ENCODE measurements at regions not wholly inside any gene's neighbourhood (a gene's known extent, or its start where the extent isn't known, plus 50 kb on each side); places are given as distances from the start of the nearest gene placed in this dataset.

DNA sequence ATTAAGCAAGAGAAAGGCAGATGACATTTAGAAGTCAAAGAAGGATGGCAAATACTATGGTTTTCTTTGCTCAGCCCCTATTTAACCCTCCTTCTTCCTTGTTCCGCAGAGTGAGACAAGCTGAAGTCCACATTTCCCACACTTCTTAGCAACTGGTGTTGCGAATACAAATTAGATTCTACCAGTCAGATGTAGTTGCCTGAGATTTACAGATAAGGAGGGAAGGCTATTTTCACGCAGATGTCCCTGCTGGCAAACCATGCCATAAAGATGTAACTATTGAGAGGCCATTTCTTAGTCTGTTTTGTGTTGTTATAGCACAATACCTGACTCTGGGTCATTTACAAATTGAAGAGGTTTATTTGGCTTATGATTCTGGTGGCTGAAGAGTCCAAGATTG, 84.3 kb downstream of the ZC3H11B start:
- no peak for DNase-seq
- H3K27ac Mint-ChIP-seq = peak overlapping the region; percentile 65

DNA sequence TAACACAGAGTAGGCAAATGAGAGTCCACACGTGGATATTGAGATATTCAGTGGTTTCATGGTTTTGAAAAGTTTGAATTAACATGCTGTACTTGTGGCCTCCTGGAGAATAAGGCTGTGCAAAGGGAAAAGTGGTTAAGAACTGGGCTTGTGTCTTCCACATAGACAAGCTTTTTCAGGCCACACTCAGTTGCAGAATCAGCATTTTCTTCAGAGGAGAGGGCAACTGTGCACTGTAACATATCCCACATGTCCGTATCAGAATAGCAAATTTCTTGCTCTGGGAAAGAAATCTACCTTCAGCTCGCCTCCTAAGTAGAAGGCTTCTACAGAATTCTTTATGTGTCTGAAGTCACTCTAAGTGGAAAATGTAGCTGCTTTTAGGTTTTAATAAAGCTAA, 84.9 kb downstream of the ZC3H11B start:
- H3K9me3 Mint-ChIP-seq = peaks cover 5% of the 10 kb centered on the region
- DNase-seq = no peak
- H3K4me3 Mint-ChIP-seq = no peak overlapping the region
- Histone ChIP-seq H3K4me3 (ENCODE audit: low read length) (no peak overlapping the region), H3K36me3 (ENCODE audit: control insufficient read depth, insufficient read depth, low read length) (no peaks in the 10 kb centered on the region), H3K27ac (ENCODE audit: low read depth, low read length) (no peak overlapping the region), H3K4me1 (ENCODE audit: control insufficient read depth, insufficient read depth, low read length) (no peaks in the 10 kb centered on the region), H3K27me3 (ENCODE audit: control insufficient read depth, insufficient read depth, low read length, poor library complexity, severe bottlenecking) (no peaks in the 10 kb centered on the region), H3K9me3 (ENCODE audit: control insufficient read depth, low read length) (no peaks in the 10 kb centered on the region), H3K9ac (ENCODE audit: extremely low read depth, low read length, poor library complexity, severe bottlenecking) (no peak overlapping the region)
- no peak overlapping the region for H3K27ac Mint-ChIP-seq
- H3K4me1 Mint-ChIP-seq = peaks cover 18% of the 10 kb centered on the region
- H3K36me3 Mint-ChIP-seq (ENCODE audit: low read depth) = no peaks in the 10 kb centered on the region
- no peaks in the 10 kb centered on the region for H3K27me3 Mint-ChIP-seq (ENCODE audit: insufficient read depth)
- 90 to 100% methylated on average over 1 to 3 of the region's 3 CpGs for WGBS, 2 experiments (ENCODE audit: insufficient coverage in 1 of 2, insufficient read length in 1 of 2)
- TF ChIP-seq, protein P1, sequence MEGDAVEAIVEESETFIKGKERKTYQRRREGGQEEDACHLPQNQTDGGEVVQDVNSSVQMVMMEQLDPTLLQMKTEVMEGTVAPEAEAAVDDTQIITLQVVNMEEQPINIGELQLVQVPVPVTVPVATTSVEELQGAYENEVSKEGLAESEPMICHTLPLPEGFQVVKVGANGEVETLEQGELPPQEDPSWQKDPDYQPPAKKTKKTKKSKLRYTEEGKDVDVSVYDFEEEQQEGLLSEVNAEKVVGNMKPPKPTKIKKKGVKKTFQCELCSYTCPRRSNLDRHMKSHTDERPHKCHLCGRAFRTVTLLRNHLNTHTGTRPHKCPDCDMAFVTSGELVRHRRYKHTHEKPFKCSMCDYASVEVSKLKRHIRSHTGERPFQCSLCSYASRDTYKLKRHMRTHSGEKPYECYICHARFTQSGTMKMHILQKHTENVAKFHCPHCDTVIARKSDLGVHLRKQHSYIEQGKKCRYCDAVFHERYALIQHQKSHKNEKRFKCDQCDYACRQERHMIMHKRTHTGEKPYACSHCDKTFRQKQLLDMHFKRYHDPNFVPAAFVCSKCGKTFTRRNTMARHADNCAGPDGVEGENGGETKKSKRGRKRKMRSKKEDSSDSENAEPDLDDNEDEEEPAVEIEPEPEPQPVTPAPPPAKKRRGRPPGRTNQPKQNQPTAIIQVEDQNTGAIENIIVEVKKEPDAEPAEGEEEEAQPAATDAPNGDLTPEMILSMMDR (conservative IDR thresholded peaks at IDR 0.05) = no peak

More for the DNA sequence above, 84.3 kb downstream of the ZC3H11B start:
- Mint-ChIP-seq H3K36me3 (ENCODE audit: low read depth) (no peaks in the 10 kb centered on the region), H3K4me1 (peaks cover 18% of the 10 kb centered on the region), H3K4me3 (no peak overlapping the region), H3K9me3 (peaks cover 5% of the 10 kb centered on the region), H3K27me3 (ENCODE audit: insufficient read depth) (no peaks in the 10 kb centered on the region)
- H3K27ac ChIP-seq (ENCODE audit: low read depth, low read length) = no peak overlapping the region
- H3K9me3 ChIP-seq (ENCODE audit: control insufficient read depth, low read length) = no peaks in the 10 kb centered on the region
- no peaks in the 10 kb centered on the region for H3K27me3 ChIP-seq (ENCODE audit: control insufficient read depth, insufficient read depth, low read length, poor library complexity, severe bottlenecking)
- H3K36me3 ChIP-seq (ENCODE audit: control insufficient read depth, insufficient read depth, low read length) = no peaks in the 10 kb centered on the region
- TF ChIP-seq, protein P1 (conservative IDR thresholded peaks at IDR 0.05) = no peak
- H3K4me1 ChIP-seq (ENCODE audit: control insufficient read depth, insufficient read depth, low read length) = no peaks in the 10 kb centered on the region
- H3K4me3 ChIP-seq (ENCODE audit: low read length) = no peak overlapping the region
- 93 to 94% methylated on average over 3 of the region's 3 CpGs for WGBS, 2 experiments (ENCODE audit: insufficient coverage in 1 of 2, insufficient read length in 1 of 2)
- no peak overlapping the region for H3K9ac ChIP-seq (ENCODE audit: extremely low read depth, low read length, poor library complexity, severe bottlenecking)

DNA sequence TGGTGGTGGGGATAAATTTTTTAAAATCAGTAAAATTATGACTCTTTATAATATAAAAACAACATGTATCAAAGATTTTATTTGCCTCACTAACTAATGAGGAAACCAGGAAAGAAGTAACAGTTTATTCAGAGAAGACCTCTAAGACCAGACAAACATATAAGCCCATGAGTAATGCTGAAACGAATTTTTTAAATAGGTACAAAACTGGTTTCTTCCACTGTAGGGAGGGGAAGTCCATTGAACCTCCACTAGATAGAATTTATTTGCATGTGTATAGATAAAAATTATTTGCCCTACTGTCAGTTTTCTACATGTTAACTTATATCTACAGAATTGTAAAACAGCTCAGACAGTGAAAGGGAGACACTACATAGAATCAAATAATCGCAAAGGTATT, 86.8 kb downstream of the ZC3H11B start:
- no peaks in the 10 kb centered on the region for H3K36me3 Mint-ChIP-seq (ENCODE audit: low read depth)
- WGBS, 2 experiments (ENCODE audit: insufficient coverage in 1 of 2, insufficient read length in 1 of 2) = 100% methylated on average over 2 of the region's 2 CpGs; no CpG with 5 or more reads in 1 of the 2 experiments
- no peak overlapping the region for H3K27ac ChIP-seq (ENCODE audit: low read depth, low read length)
- H3K4me1 ChIP-seq (ENCODE audit: control insufficient read depth, insufficient read depth, low read length) = no peaks in the 10 kb centered on the region
- H3K27me3 Mint-ChIP-seq (ENCODE audit: insufficient read depth) = no peaks in the 10 kb centered on the region
- no peak overlapping the region for H3K27ac Mint-ChIP-seq
- no peak for DNase-seq
- H3K27me3 ChIP-seq (ENCODE audit: control insufficient read depth, insufficient read depth, low read length, poor library complexity, severe bottlenecking) = no peaks in the 10 kb centered on the region
- no peaks in the 10 kb centered on the region for H3K9me3 ChIP-seq (ENCODE audit: control insufficient read depth, low read length)
- peaks cover 17% of the 10 kb centered on the region for H3K4me1 Mint-ChIP-seq
- TF ChIP-seq, protein P1 (conservative IDR thresholded peaks at IDR 0.05) = no peak
- H3K9ac ChIP-seq (ENCODE audit: extremely low read depth, low read length, poor library complexity, severe bottlenecking) = no peak overlapping the region
- H3K9me3 Mint-ChIP-seq = peaks cover 5% of the 10 kb centered on the region
- H3K4me3 Mint-ChIP-seq = no peak overlapping the region
- H3K4me3 ChIP-seq (ENCODE audit: low read length) = no peak overlapping the region
- H3K36me3 ChIP-seq (ENCODE audit: control insufficient read depth, insufficient read depth, low read length) = no peaks in the 10 kb centered on the region
